ENCODE measurements at regions not wholly inside any gene's neighbourhood (a gene's known extent, or its start where the extent isn't known, plus 50 kb on each side); places are given as distances from the start of the nearest gene placed in this dataset.

DNA sequence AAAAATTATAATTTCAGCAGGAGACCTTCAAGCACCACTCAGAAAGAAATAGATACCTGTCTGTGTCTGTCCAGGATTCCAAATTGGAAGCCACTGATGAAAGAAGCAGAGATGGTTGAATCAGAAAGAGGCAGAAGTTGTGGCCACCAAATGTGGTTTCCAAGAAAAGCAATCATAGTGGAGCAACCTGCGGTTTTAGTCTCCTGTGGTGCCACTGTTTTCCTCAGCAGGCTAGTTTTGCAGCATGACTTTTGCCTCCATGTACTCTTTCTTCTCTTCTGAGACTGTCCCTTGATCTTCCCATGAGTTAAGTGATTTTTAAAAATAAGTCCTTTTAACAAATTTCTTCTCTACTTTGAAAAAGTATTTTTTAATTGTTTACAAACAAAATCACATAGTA, 535.8 kb downstream of the CYLC2 start:
- TF ChIP-seq CTCF (IDR thresholded peaks at IDR 0.05) (no peak), POLR2A (IDR thresholded peaks at IDR 0.05) (no peak)
- intact Hi-C loops (cut with DNase I), result no loop called here
- H3K4me1 ChIP-seq (replicated peaks in 1 of 2), result no peaks in the 10 kb centered on the region
- no peak overlapping the region for H3K4me3 ChIP-seq
- 54 to 68% (median 58%) methylated on average over 1 of the region's 1 CpG for WGBS, 4 donors
- no peak for DNase-seq
- H3K27ac ChIP-seq, result no peak overlapping the region
- H3K36me3 ChIP-seq (replicated peaks in 1 of 2), result no peaks in the 10 kb centered on the region
- H3K27me3 ChIP-seq, result no peaks in the 10 kb centered on the region
- no peaks in the 10 kb centered on the region for H3K9me3 ChIP-seq (replicated peaks in 1 of 3)

DNA sequence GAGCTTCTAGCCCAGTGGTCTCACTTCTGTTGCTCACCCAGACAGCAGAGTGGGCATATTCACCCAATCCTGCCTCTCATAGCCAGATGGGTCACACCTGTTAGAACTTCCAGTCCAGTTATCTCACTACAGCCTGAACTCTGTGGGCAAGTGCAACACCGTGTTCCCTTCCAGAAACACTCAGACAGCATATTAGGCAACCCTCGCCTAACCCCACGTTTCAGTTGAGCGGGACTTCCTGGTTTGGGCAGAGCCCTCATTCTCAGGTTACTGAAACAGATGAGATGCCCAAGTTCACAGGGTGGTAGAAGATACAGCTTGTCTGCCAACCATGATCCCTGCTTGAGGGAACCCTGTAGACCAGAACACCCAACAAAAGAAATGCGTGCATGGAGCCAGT, 538.2 kb downstream of the CYLC2 start:
- no peak overlapping the region for H3K4me3 ChIP-seq
- H3K4me1 ChIP-seq (replicated peaks in 1 of 2), result no peaks in the 10 kb centered on the region
- H3K27ac ChIP-seq, result no peak overlapping the region
- H3K27me3 ChIP-seq, result no peaks in the 10 kb centered on the region
- 77 to 87% (median 83%) methylated on average over 5 of the region's 5 CpGs for WGBS, 4 donors
- no peak for TF ChIP-seq CTCF (IDR thresholded peaks at IDR 0.05)
- TF ChIP-seq POLR2A (IDR thresholded peaks at IDR 0.05), result no peak
- intact Hi-C loops (cut with DNase I), result no loop called here
- H3K9me3 ChIP-seq (replicated peaks in 1 of 3), result no peaks in the 10 kb centered on the region
- DNase-seq, result no peak
- no peaks in the 10 kb centered on the region for H3K36me3 ChIP-seq (replicated peaks in 1 of 2)

GRCh38 chr9:103537426-103537825, 542.3 kb downstream of the CYLC2 start:
- Histone ChIP-seq H3K36me3 (replicated peaks in 1 of 2) (no peaks in the 10 kb centered on the region), H3K4me3 (no peak overlapping the region), H3K9me3 (replicated peaks in 1 of 3) (no peaks in the 10 kb centered on the region), H3K4me1 (replicated peaks in 1 of 2) (no peaks in the 10 kb centered on the region), H3K27ac (no peak overlapping the region), H3K27me3 (no peaks in the 10 kb centered on the region)
- intact Hi-C loops (cut with DNase I), result no loop called here
- TF ChIP-seq POLR2A (IDR thresholded peaks at IDR 0.05), result no peak
- DNase-seq, result no peak

DNA sequence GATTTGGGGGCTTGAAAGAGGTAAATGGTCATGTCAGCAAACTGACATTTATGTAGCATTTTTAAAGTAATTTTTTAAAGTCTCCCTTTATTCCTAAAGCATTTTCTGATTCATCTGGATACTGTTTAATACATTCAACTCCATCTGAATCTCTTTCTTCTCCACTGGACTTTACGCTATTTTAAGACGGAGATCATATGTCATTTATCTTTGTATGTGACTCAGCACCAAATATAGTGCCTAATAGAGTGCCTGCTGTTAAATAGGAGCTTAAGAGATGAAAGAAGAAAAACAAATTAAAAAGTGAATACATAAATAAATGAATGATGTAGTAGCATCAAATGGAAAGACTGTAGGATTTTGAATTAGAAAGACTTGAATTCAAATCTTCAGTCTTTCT, 548.8 kb upstream of the SMC2 start:
- H3K4me1 ChIP-seq (replicated peaks in 1 of 2), result no peaks in the 10 kb centered on the region
- WGBS, 4 donors, result 44 to 70% (median 46%) methylated on average over 2 of the region's 2 CpGs
- no peaks in the 10 kb centered on the region for H3K9me3 ChIP-seq (replicated peaks in 1 of 3)
- TF ChIP-seq CTCF (IDR thresholded peaks at IDR 0.05) (no peak), POLR2A (IDR thresholded peaks at IDR 0.05) (no peak)
- no peaks in the 10 kb centered on the region for H3K36me3 ChIP-seq (replicated peaks in 1 of 2)
- no peak for DNase-seq
- H3K27ac ChIP-seq, result no peak overlapping the region
- no peaks in the 10 kb centered on the region for H3K27me3 ChIP-seq
- H3K4me3 ChIP-seq, result no peak overlapping the region
- intact Hi-C loops (cut with DNase I), result no loop called here

GRCh38 chr9:103552712-103553111, 541.4 kb upstream of the SMC2 start:
- DNase-seq, result no peak
- Histone ChIP-seq H3K36me3 (replicated peaks in 1 of 2) (no peaks in the 10 kb centered on the region), H3K4me1 (replicated peaks in 1 of 2) (no peaks in the 10 kb centered on the region), H3K9me3 (replicated peaks in 1 of 3) (peaks cover 0 to 5% (median 0%) of the 10 kb centered on the region in 3 donors), H3K4me3 (no peak overlapping the region), H3K27ac (no peak overlapping the region), H3K27me3 (no peaks in the 10 kb centered on the region)
- intact Hi-C loops (cut with DNase I), result no loop called here
- 70 to 75% (median 73%) methylated on average over 1 of the region's 1 CpG for WGBS, 4 donors
- TF ChIP-seq CTCF (IDR thresholded peaks at IDR 0.05) (no peak), POLR2A (IDR thresholded peaks at IDR 0.05) (no peak)

All from adrenal gland (tissue), 9 donors.